GM19023 (cell line): ENCODE measurements at regions not wholly inside any gene's neighbourhood (a gene's known extent, or its start where the extent isn't known, plus 50 kb on each side); places are given as distances from the start of the nearest gene placed in this dataset.

Source experiments
- ATAC-seq: cut with Tn5 transposase; IDR thresholded peaks from one replicate; pipeline ENCODE4 v1.9.1; 2021; ENCODE audit warnings: mild to moderate bottlenecking, moderate library complexity; ENCODE audit not compliant: unreplicated experiment

GRCh38 chr10:58995058-58995596 is 181.3 kb upstream of the PHYHIPL start:
- ATAC-seq, result no peak

- no peak for ATAC-seq
Measured at GRCh38 chr10:58996063-58996462, 180.4 kb upstream of the PHYHIPL start.

- ATAC-seq, result no peak
Measured at GRCh38 chr10:58996866-58997265, 179.6 kb upstream of the PHYHIPL start.

- ATAC-seq, result no peak
Measured at GRCh38 chr10:58998924-58999713, 177.3 kb upstream of the PHYHIPL start.

- ATAC-seq, result no peak
Measured at GRCh38 chr10:59000162-59000825, 176.1 kb upstream of the PHYHIPL start.

GRCh38 chr10:59002011-59002410 is 174.4 kb upstream of the PHYHIPL start:
- ATAC-seq, result no peak

- no peak for ATAC-seq
Measured at GRCh38 chr10:59003203-59003602, 173.2 kb upstream of the PHYHIPL start.

GRCh38 chr10:59004392-59004791 is 172.1 kb upstream of the PHYHIPL start:
- ATAC-seq, result no peak

- no peak for ATAC-seq
Measured at GRCh38 chr10:59006511-59007306, 169.7 kb upstream of the PHYHIPL start.

- ATAC-seq, result no peak
Measured at GRCh38 chr10:59007307-59008025, 169.0 kb upstream of the PHYHIPL start.

- no peak for ATAC-seq
Measured at GRCh38 chr10:59008452-59008851, 168.0 kb upstream of the PHYHIPL start.

- no peak for ATAC-seq
Measured at GRCh38 chr10:59011972-59012632, 164.3 kb upstream of the PHYHIPL start.

- ATAC-seq, result no peak
Measured at GRCh38 chr10:59012839-59013238, 163.6 kb upstream of the PHYHIPL start.

- ATAC-seq, result no peak
Measured at GRCh38 chr10:59016043-59016442, 160.4 kb upstream of the PHYHIPL start.

- ATAC-seq, result no peak
Measured at GRCh38 chr10:59018977-59019376, 157.5 kb upstream of the PHYHIPL start.

GRCh38 chr10:59019603-59020002 is 156.8 kb upstream of the PHYHIPL start:
- no peak for ATAC-seq

- ATAC-seq, result no peak
Measured at GRCh38 chr10:59020502-59020901, 155.9 kb upstream of the PHYHIPL start.

- ATAC-seq, result no peak
Measured at GRCh38 chr10:59025981-59026765, 150.3 kb upstream of the PHYHIPL start.

GRCh38 chr10:59027975-59028655 is 148.3 kb upstream of the PHYHIPL start:
- no peak for ATAC-seq
